ENCODE measurements at regions not wholly inside any gene's neighbourhood (a gene's known extent, or its start where the extent isn't known, plus 50 kb on each side); places are given as distances from the start of the nearest gene placed in this dataset.

DNA sequence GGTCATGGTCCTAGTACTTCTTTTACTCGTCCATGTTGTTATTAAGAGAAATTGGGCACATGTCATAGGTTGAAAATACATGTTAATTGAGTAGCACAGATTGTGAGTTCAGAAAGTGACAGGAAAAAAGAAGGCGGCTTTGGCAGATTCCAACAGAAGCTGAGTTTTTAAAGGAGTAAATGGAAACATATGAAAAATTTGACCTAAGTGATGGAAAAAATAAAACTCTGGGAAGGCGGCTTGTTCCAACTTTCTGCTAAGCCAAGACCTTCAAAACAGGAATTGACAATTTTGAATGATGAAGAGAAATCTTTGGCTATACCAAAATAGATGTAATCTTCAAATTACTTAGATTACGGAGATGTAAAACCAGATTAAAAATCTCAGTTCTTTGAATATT lies 868.0 kb downstream of the EPHA4 start:
- H3K9me3 ChIP-seq, result peaks cover 0 to 8% (median 2%) of the 10 kb centered on the region in 4 donors
- H3K27ac ChIP-seq, result no peak overlapping the region
- DNase-seq, result no peak
- 87 to 94% (median 91%) methylated on average over 4 of the region's 4 CpGs for WGBS, 5 donors
- intact Hi-C loops (cut with DNase I; ENCODE audit: low total_unique reads), result no loop called here
- no peaks in the 10 kb centered on the region for H3K27me3 ChIP-seq
- TF ChIP-seq EP300 (IDR thresholded peaks at IDR 0.05) (no peak), POLR2A (IDR thresholded peaks at IDR 0.05) (no peak), POLR2AphosphoS5 (IDR thresholded peaks at IDR 0.05) (no peak)
- TF ChIP-seq, protein P1, sequence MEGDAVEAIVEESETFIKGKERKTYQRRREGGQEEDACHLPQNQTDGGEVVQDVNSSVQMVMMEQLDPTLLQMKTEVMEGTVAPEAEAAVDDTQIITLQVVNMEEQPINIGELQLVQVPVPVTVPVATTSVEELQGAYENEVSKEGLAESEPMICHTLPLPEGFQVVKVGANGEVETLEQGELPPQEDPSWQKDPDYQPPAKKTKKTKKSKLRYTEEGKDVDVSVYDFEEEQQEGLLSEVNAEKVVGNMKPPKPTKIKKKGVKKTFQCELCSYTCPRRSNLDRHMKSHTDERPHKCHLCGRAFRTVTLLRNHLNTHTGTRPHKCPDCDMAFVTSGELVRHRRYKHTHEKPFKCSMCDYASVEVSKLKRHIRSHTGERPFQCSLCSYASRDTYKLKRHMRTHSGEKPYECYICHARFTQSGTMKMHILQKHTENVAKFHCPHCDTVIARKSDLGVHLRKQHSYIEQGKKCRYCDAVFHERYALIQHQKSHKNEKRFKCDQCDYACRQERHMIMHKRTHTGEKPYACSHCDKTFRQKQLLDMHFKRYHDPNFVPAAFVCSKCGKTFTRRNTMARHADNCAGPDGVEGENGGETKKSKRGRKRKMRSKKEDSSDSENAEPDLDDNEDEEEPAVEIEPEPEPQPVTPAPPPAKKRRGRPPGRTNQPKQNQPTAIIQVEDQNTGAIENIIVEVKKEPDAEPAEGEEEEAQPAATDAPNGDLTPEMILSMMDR (IDR thresholded peaks at IDR 0.05), result no peak
- no peaks in the 10 kb centered on the region for H3K4me1 ChIP-seq
- H3K4me3 ChIP-seq, result no peak overlapping the region
- H3K36me3 ChIP-seq, result no peaks in the 10 kb centered on the region

DNA sequence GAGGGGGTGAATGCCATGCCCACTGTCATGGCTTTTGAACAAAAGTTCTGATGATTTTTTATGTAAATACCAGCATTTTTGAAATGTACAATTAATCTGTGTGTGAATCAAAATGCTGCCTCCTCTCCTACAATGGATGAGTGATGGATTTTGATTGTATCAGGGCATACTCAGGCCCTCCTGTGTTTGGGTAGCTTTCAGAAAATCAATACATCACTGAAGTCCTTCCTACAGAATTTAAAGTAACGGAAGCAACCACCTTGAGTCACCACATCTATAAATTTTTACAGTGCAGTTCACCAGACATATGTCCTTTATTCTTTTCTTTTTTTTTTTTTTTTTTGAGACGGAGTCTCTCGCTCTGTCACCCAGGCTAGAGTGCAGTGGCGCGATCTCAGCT lies 867.3 kb downstream of the EPHA4 start:
- intact Hi-C loops (cut with DNase I; ENCODE audit: low total_unique reads), result no loop called here
- H3K36me3 ChIP-seq, result no peaks in the 10 kb centered on the region
- peaks cover 0 to 8% (median 2%) of the 10 kb centered on the region in 4 donors for H3K9me3 ChIP-seq
- no peak for DNase-seq
- H3K27me3 ChIP-seq, result no peaks in the 10 kb centered on the region
- WGBS, 5 donors, result 68 to 95% (median 82%) methylated on average over 5 of the region's 5 CpGs
- H3K4me3 ChIP-seq, result no peak overlapping the region
- H3K4me1 ChIP-seq, result no peaks in the 10 kb centered on the region
- TF ChIP-seq POLR2A (IDR thresholded peaks at IDR 0.05) (no peak), EP300 (IDR thresholded peaks at IDR 0.05) (no peak), POLR2AphosphoS5 (IDR thresholded peaks at IDR 0.05) (no peak)
- TF ChIP-seq, protein P1 (IDR thresholded peaks at IDR 0.05), result no peak
- no peak overlapping the region for H3K27ac ChIP-seq

DNA sequence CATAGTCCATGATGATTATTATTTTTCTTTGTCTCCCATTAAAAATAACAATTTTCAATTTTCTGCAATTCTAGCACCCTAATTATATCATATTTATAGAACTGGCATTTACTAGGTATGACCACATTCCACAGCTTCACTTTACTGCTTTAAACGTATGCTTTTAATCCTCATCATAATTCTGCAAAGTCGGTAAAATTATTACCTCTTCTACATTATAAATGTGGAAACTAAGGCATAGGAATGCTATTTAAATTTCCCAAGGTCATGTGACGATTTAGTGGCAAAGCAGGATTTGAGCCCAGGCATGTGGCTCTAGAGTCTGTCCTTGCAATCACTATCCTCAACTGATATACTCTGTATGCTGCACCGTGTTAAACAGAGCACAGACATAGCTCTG lies 866.4 kb downstream of the EPHA4 start:
- intact Hi-C loops (cut with DNase I; ENCODE audit: low total_unique reads), result no loop called here
- H3K27ac ChIP-seq, result no peak overlapping the region
- no peaks in the 10 kb centered on the region for H3K4me1 ChIP-seq
- peaks cover 0 to 8% (median 2%) of the 10 kb centered on the region in 4 donors for H3K9me3 ChIP-seq
- DNase-seq, result no peak
- 83 to 90% (median 87%) methylated on average over 4 of the region's 4 CpGs for WGBS, 5 donors
- H3K36me3 ChIP-seq, result no peaks in the 10 kb centered on the region
- H3K27me3 ChIP-seq, result no peaks in the 10 kb centered on the region
- TF ChIP-seq POLR2AphosphoS5 (IDR thresholded peaks at IDR 0.05), result no peak
- no peak for TF ChIP-seq EP300 (IDR thresholded peaks at IDR 0.05)
- TF ChIP-seq POLR2A (IDR thresholded peaks at IDR 0.05), result no peak
- TF ChIP-seq, protein P1 (IDR thresholded peaks at IDR 0.05), result no peak
- H3K4me3 ChIP-seq, result no peak overlapping the region

DNA sequence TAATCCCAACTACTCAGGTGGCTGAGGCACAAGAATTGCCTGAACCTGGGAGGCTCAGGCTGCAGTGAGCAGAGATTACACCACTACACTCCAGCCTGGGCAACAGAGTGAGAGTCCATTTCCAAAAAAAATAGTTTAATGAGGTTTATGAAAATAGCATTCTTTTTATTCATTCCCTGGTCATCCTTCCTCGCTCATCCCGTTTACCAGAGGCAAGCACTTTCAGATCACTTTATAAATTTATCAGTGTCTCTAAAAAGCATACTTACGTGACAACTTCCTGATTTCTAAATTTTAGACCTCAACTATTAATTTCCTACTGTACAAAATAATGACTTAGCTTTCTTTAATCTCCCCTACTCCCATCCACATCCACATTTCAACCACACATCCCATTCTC lies 864.8 kb downstream of the EPHA4 start:
- no peak for DNase-seq
- 79 to 88% (median 86%) methylated on average over 3 of the region's 3 CpGs for WGBS, 5 donors
- intact Hi-C loops (cut with DNase I; ENCODE audit: low total_unique reads), result no loop called here

More for the DNA sequence above, 864.8 kb downstream of the EPHA4 start:
- Histone ChIP-seq H3K4me3 (no peak overlapping the region), H3K4me1 (no peaks in the 10 kb centered on the region), H3K36me3 (no peaks in the 10 kb centered on the region), H3K9me3 (no peaks in the 10 kb centered on the region), H3K27me3 (no peaks in the 10 kb centered on the region), H3K27ac (no peak overlapping the region)
- TF ChIP-seq POLR2A (IDR thresholded peaks at IDR 0.05) (no peak), POLR2AphosphoS5 (IDR thresholded peaks at IDR 0.05) (no peak), EP300 (IDR thresholded peaks at IDR 0.05) (no peak)
- TF ChIP-seq, protein P1 (IDR thresholded peaks at IDR 0.05), result no peak
